ENCODE measurements at regions not wholly inside any gene's neighbourhood (a gene's known extent, or its start where the extent isn't known, plus 50 kb on each side); places are given as distances from the start of the nearest gene placed in this dataset.

DNA sequence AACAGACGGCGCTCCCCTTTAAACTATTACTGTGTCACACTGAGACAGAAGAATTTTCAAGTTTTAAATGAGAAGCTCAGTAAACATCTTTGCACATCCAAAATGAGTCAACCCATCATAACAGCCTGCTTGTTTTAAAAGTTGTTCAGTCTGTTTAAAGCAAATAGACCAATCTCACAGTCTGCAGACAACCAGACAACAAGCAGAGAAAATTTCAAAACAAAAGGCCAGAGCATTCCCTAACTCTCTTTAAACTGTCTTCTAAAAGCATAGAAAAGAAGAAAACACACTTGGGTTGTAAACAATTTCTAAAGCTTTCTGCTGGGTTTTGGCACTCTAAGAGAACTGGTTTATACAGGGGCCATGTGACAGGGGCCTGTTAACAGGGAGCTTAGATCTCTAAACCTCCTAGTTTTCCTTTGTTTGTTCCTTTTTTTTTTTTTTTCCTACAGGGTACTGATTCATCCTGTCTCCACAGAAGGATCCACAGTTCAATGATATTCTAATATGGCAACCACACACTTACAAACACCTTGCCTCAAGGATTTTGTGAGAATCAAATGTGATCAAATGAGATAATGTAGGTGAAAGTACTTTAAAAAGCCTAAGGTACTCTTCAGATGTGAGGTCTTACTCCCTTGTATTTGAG, 100.8 kb upstream of the MAML3 start:
- Histone ChIP-seq H3K27me3 (no peaks in the 10 kb centered on the region), H3K36me3 (no peaks in the 10 kb centered on the region), H3K4me1 (peaks cover 24% of the 10 kb centered on the region), H3K27ac (peak overlapping the region; percentile 96), H3K4me3 (no peak overlapping the region), H3K9me3 (no peaks in the 10 kb centered on the region)
- intact Hi-C loops (cut with DNase I) = no loop called here
- no peak for DNase-seq (ENCODE audit: extremely low spot score in 2 of 2)
- TF ChIP-seq POLR2AphosphoS5 (IDR thresholded peaks at IDR 0.05; ENCODE audit: insufficient read depth in 1 of 2, low read depth in 1 of 2) (no peak), POLR2A (IDR thresholded peaks at IDR 0.05) (no peak)

DNA sequence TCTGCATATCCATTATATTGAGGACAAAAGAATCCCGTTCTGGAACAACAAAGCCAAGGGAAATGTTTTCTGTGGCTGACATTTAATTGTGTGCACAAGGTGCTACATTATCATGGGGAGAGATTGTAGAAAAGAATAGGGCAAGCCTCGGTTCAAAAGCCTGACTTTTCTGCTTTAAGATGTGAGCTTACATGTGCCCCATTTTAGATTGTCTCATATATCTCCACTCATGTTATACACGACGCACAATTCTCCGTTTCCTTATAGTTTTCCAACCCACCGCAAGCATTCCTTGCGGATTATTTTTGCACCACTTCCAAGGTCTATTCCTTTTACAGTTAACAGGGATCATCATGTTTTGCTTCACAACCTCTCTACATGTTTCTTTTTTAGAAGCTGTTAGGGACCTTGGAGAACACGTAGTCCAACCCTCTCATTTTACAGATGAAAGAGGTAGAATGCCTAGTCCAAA, 99.6 kb upstream of the MAML3 start:
- H3K4me1 ChIP-seq = peaks cover 32% of the 10 kb centered on the region
- intact Hi-C loops (cut with DNase I) = loop anchor here (2.0 kb wide), 3 partner anchors 99 to 519 kb away; partner anchors contain the start of gene MAML3
- H3K4me3 ChIP-seq = peak overlapping the region; percentile 60 to 71

DNA sequence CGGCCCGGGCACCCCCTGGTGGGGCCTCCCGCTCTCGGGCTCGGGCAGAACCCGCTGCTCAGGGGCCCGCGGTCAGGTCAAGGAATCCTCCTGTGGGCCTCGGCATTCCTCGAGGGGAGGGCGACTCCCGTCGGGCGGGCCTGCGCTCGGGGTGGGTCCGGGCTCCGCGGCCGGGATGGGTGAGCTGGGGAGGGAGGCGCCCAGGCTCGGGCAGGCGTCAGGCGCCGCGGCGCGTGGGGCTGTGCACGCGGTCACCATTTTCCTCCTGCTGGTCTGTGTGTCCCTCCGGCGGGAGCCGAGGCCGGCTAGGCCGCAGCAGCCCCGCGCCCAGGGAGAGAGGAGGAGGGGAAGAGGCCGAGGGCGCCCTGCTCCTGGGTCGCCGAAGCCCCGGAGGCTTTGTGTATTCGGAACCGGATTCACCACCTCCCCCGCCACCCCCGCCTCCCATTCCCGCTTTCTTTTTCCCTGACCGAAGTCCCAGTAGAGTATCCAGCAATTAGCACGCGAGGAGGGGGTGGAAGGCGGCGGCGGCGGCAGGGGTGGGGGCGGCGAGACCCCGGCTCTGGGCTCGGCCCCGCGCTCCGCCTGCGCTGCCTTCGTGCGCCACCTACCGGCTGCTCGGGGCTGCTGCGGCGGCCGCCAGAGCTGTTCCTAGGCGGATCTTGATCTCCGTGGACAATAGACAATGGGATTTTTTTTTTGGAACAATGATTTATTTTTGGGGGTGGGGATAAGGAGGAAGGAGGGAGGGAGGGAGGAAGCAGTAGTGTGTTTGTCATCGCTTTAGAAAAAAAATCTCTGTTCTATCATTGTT, 99.0 kb upstream of the MAML3 start:
- peaks cover 33% of the 10 kb centered on the region for H3K4me1 ChIP-seq
- H3K4me3 ChIP-seq = peak overlapping the region; percentile 60 to 71
- peak overlapping the region; percentile 96 for H3K27ac ChIP-seq
- intact Hi-C loops (cut with DNase I) = loop anchor here (2.0 kb wide), 3 partner anchors 98 to 518 kb away; partner anchors contain the start of gene MAML3
- TF ChIP-seq, protein P1, sequence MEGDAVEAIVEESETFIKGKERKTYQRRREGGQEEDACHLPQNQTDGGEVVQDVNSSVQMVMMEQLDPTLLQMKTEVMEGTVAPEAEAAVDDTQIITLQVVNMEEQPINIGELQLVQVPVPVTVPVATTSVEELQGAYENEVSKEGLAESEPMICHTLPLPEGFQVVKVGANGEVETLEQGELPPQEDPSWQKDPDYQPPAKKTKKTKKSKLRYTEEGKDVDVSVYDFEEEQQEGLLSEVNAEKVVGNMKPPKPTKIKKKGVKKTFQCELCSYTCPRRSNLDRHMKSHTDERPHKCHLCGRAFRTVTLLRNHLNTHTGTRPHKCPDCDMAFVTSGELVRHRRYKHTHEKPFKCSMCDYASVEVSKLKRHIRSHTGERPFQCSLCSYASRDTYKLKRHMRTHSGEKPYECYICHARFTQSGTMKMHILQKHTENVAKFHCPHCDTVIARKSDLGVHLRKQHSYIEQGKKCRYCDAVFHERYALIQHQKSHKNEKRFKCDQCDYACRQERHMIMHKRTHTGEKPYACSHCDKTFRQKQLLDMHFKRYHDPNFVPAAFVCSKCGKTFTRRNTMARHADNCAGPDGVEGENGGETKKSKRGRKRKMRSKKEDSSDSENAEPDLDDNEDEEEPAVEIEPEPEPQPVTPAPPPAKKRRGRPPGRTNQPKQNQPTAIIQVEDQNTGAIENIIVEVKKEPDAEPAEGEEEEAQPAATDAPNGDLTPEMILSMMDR (IDR thresholded peaks at IDR 0.05) = peak; percentile 62 to 93 (median 74)
- no peak for TF ChIP-seq POLR2A (IDR thresholded peaks at IDR 0.05)
- no peak for DNase-seq (ENCODE audit: extremely low spot score in 2 of 2)
- H3K27me3 ChIP-seq = no peaks in the 10 kb centered on the region
- H3K9me3 ChIP-seq = no peaks in the 10 kb centered on the region
- no peaks in the 10 kb centered on the region for H3K36me3 ChIP-seq

More for the DNA sequence above, 99.6 kb upstream of the MAML3 start:
- Histone ChIP-seq H3K9me3 (no peaks in the 10 kb centered on the region), H3K27me3 (no peaks in the 10 kb centered on the region), H3K27ac (peak overlapping the region; percentile 96), H3K36me3 (no peaks in the 10 kb centered on the region)
- TF ChIP-seq, protein P1 (IDR thresholded peaks at IDR 0.05) = no peak
- TF ChIP-seq POLR2A (IDR thresholded peaks at IDR 0.05) (no peak), POLR2AphosphoS5 (IDR thresholded peaks at IDR 0.05; ENCODE audit: insufficient read depth in 1 of 2, low read depth in 1 of 2) (no peak)
- DNase-seq (ENCODE audit: extremely low spot score in 2 of 2) = no peak

DNA sequence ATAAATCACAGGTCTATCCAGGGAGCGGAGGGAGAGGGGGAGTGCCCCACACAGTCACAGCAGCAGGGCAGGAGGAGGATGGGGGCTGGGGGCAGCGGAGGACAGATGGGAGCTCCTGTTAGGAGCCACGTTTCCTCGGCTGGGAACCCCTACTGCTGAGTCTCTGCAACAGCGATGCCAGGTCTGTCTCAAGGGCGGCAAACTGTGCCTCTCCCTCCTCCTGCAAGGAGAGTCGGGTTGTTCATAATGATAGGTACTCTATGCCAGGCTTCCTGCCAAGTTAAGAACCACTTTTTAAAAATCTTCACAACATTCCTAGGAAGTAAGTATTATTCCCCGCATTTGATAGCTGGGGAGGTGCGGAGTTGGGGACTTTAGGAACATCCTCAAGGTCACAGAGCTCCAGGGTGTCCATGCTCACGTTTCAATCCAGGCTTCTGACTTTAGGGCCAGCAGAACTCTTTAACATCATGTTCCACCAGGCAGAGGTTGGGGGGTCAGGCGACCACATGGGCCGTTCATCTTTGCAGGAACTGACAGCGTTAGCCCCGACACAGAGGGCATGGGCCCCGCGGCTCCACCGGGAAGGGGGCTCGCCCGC, 98.3 kb upstream of the MAML3 start:
- no peaks in the 10 kb centered on the region for H3K27me3 ChIP-seq
- peaks cover 33% of the 10 kb centered on the region for H3K4me1 ChIP-seq
- TF ChIP-seq POLR2AphosphoS5 (IDR thresholded peaks at IDR 0.05; ENCODE audit: insufficient read depth in 1 of 2, low read depth in 1 of 2) (peak in 1 of 2 donors; percentile 16), POLR2A (IDR thresholded peaks at IDR 0.05) (no peak)
- no peaks in the 10 kb centered on the region for H3K9me3 ChIP-seq
- H3K36me3 ChIP-seq = no peaks in the 10 kb centered on the region
- peak overlapping the region; percentile 60 to 71 for H3K4me3 ChIP-seq
- intact Hi-C loops (cut with DNase I) = loop anchor here (2.0 kb wide), 3 partner anchors 97 to 517 kb away; partner anchors contain the start of gene MAML3
- no peak for DNase-seq (ENCODE audit: extremely low spot score in 2 of 2)
- peak overlapping the region; percentile 96 for H3K27ac ChIP-seq

DNA sequence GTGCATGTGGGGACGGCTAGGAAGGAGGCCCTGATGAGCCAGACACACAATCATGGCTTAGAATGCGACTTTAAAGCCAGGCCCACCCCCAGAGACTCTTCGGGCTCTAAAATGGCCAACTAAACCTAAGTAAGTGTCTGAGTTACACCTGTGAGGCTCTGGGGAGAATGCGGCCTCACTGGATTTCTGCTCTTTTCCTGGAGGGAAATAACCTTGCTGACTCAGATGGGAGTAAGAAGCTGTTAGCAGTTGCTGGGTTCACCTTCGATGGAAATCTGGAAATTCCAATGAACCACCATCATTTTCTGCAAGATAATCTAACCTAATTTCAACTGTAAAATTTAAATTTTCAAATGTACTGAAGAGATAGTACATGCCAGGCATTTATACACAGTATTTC, 97.6 kb upstream of the MAML3 start:
- Histone ChIP-seq H3K4me1 (peaks cover 33% of the 10 kb centered on the region), H3K27me3 (no peaks in the 10 kb centered on the region), H3K4me3 (no peak overlapping the region), H3K27ac (peak overlapping the region; percentile 96), H3K9me3 (no peaks in the 10 kb centered on the region), H3K36me3 (no peaks in the 10 kb centered on the region)
- intact Hi-C loops (cut with DNase I) = no loop called here
- DNase-seq (ENCODE audit: extremely low spot score in 2 of 2) = no peak
- TF ChIP-seq, protein P1 (IDR thresholded peaks at IDR 0.05) = no peak
- TF ChIP-seq POLR2AphosphoS5 (IDR thresholded peaks at IDR 0.05; ENCODE audit: insufficient read depth in 1 of 2, low read depth in 1 of 2) = no peak
- TF ChIP-seq POLR2A (IDR thresholded peaks at IDR 0.05) = no peak

All from vagina (tissue), 2 donors.